ENCODE measurements at regions not wholly inside any gene's neighbourhood (a gene's known extent, or its start where the extent isn't known, plus 50 kb on each side); places are given as distances from the start of the nearest gene placed in this dataset.

DNA sequence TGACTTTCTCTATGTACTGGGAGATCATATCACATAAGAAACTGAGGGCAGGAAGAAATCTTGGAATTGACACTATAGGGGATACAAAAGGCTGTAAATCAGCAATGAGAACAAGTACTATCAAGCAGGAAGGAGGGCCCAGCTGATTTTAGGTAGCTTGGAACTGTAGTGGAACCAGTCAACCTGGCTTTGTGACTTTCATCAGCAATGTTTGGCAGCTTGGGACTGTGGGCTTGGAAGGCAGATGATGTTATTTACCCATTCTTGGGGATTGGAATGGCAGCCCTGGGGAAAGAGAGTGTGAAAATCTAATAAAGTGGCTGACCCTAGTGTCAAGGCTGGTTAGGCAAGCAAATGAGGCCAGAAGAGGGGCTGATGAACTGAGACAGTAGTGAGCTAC, 1073.3 kb downstream of the ADGRL2 start:
- H3K4ac ChIP-seq (ENCODE audit: low read depth, low read length): no peak overlapping the region
- H2AK5ac ChIP-seq (ENCODE audit: low read length): no peak overlapping the region
- H4K12ac ChIP-seq (ENCODE audit: low read depth, low read length): no peak overlapping the region
- H3K27ac ChIP-seq (ENCODE audit: low read depth, low read length): no peak overlapping the region
- H3K9ac ChIP-seq (ENCODE audit: low read length): no peak overlapping the region
- no peaks in the 10 kb centered on the region for H3K36me3 ChIP-seq (ENCODE audit: control insufficient read depth in 1 of 2, insufficient read depth in 2 of 2, low read length in 2 of 2)
- no peak overlapping the region for H2BK5ac ChIP-seq (ENCODE audit: low read depth, low read length, poor library complexity)
- H2AFZ ChIP-seq (ENCODE audit: insufficient read depth, low read length, poor library complexity): no peak overlapping the region
- no peak overlapping the region for H3K4me2 ChIP-seq (ENCODE audit: low read length)
- no peaks in the 10 kb centered on the region for H3K27me3 ChIP-seq (ENCODE audit: insufficient read depth, low read length)
- no peak overlapping the region for H2BK120ac ChIP-seq (ENCODE audit: insufficient read depth, low read length, poor library complexity)
- no peaks in the 10 kb centered on the region for H3K4me1 ChIP-seq (ENCODE audit: control insufficient read depth in 1 of 2, insufficient read depth in 2 of 2, low read length in 2 of 2)
- no peaks in the 10 kb centered on the region for H3K79me1 ChIP-seq (ENCODE audit: low read length)
- H3K14ac ChIP-seq (ENCODE audit: low read length): no peak overlapping the region
- H3K4me3 ChIP-seq (ENCODE audit: low read depth, low read length): no peak overlapping the region
- no peaks in the 10 kb centered on the region for H3K79me2 ChIP-seq (ENCODE audit: control insufficient read depth, insufficient read depth, low read length, poor library complexity)
- no peak overlapping the region for H4K8ac ChIP-seq (ENCODE audit: low read depth, low read length)
- H4K91ac ChIP-seq (ENCODE audit: low read depth, low read length): no peak overlapping the region
- H3K9me3 ChIP-seq (ENCODE audit: insufficient read depth, low read depth, low read length): no peaks in the 10 kb centered on the region
- DNase-seq: peak; percentile 7 to 64
- H2BK12ac ChIP-seq (ENCODE audit: low read length): no peak overlapping the region
- H3K18ac ChIP-seq (ENCODE audit: low read length): no peak overlapping the region
- no peak overlapping the region for H3K23ac ChIP-seq (ENCODE audit: low read length)

GRCh38 chr1:82870332-82870731, 1069.6 kb downstream of the ADGRL2 start:
- Histone ChIP-seq H3K4me3 (ENCODE audit: low read depth, low read length) (no peak overlapping the region), H3K4me2 (ENCODE audit: low read length) (no peak overlapping the region), H3K18ac (ENCODE audit: low read length) (no peak overlapping the region), H3K4ac (ENCODE audit: low read depth, low read length) (no peak overlapping the region), H3K9me3 (ENCODE audit: insufficient read depth, low read depth, low read length) (no peaks in the 10 kb centered on the region), H3K27me3 (ENCODE audit: insufficient read depth, low read length) (no peaks in the 10 kb centered on the region), H2BK12ac (ENCODE audit: low read length) (no peak overlapping the region), H4K8ac (ENCODE audit: low read depth, low read length) (no peak overlapping the region), H2AFZ (ENCODE audit: insufficient read depth, low read length, poor library complexity) (no peak overlapping the region), H3K27ac (ENCODE audit: low read depth, low read length) (no peak overlapping the region), H2BK120ac (ENCODE audit: insufficient read depth, low read length, poor library complexity) (no peak overlapping the region), H3K36me3 (ENCODE audit: control insufficient read depth in 1 of 2, insufficient read depth in 2 of 2, low read length in 2 of 2) (no peaks in the 10 kb centered on the region), H2BK5ac (ENCODE audit: low read depth, low read length, poor library complexity) (no peak overlapping the region), H3K23ac (ENCODE audit: low read length) (no peak overlapping the region), H3K79me2 (ENCODE audit: control insufficient read depth, insufficient read depth, low read length, poor library complexity) (no peaks in the 10 kb centered on the region), H3K14ac (ENCODE audit: low read length) (no peak overlapping the region), H3K79me1 (ENCODE audit: low read length) (no peaks in the 10 kb centered on the region), H4K91ac (ENCODE audit: low read depth, low read length) (no peak overlapping the region), H4K12ac (ENCODE audit: low read depth, low read length) (no peak overlapping the region), H2AK5ac (ENCODE audit: low read length) (no peak overlapping the region), H3K9ac (ENCODE audit: low read length) (no peak overlapping the region), H3K4me1 (ENCODE audit: control insufficient read depth in 1 of 2, insufficient read depth in 2 of 2, low read length in 2 of 2) (no peaks in the 10 kb centered on the region)
- WGBS (ENCODE audit: extremely low coverage, insufficient coverage, insufficient read length): no CpG with 5 or more reads among the region's 2 CpGs
- DNase-seq: no peak

GRCh38 chr1:82867781-82868180, 1067.0 kb downstream of the ADGRL2 start:
- no peak overlapping the region for H3K14ac ChIP-seq (ENCODE audit: low read length)
- no peak overlapping the region for H2BK12ac ChIP-seq (ENCODE audit: low read length)
- no peak overlapping the region for H3K23ac ChIP-seq (ENCODE audit: low read length)
- no peak for DNase-seq
- no peak overlapping the region for H2BK5ac ChIP-seq (ENCODE audit: low read depth, low read length, poor library complexity)
- no peak overlapping the region for H3K4me2 ChIP-seq (ENCODE audit: low read length)
- H3K9ac ChIP-seq (ENCODE audit: low read length): no peak overlapping the region
- no peak overlapping the region for H4K8ac ChIP-seq (ENCODE audit: low read depth, low read length)
- H3K79me1 ChIP-seq (ENCODE audit: low read length): no peaks in the 10 kb centered on the region
- H2AFZ ChIP-seq (ENCODE audit: insufficient read depth, low read length, poor library complexity): no peak overlapping the region
- no peak overlapping the region for H3K18ac ChIP-seq (ENCODE audit: low read length)
- no peak overlapping the region for H3K27ac ChIP-seq (ENCODE audit: low read depth, low read length)
- no peak overlapping the region for H4K91ac ChIP-seq (ENCODE audit: low read depth, low read length)
- H3K27me3 ChIP-seq (ENCODE audit: insufficient read depth, low read length): no peaks in the 10 kb centered on the region
- no peaks in the 10 kb centered on the region for H3K79me2 ChIP-seq (ENCODE audit: control insufficient read depth, insufficient read depth, low read length, poor library complexity)
- no CpG with 5 or more reads among the region's 4 CpGs for WGBS (ENCODE audit: extremely low coverage, insufficient coverage, insufficient read length)
- no peaks in the 10 kb centered on the region for H3K36me3 ChIP-seq (ENCODE audit: control insufficient read depth in 1 of 2, insufficient read depth in 2 of 2, low read length in 2 of 2)
- H3K9me3 ChIP-seq (ENCODE audit: insufficient read depth, low read depth, low read length): no peaks in the 10 kb centered on the region
- H2AK5ac ChIP-seq (ENCODE audit: low read length): no peak overlapping the region
- no peak overlapping the region for H2BK120ac ChIP-seq (ENCODE audit: insufficient read depth, low read length, poor library complexity)
- no peaks in the 10 kb centered on the region for H3K4me1 ChIP-seq (ENCODE audit: control insufficient read depth in 1 of 2, insufficient read depth in 2 of 2, low read length in 2 of 2)
- no peak overlapping the region for H3K4ac ChIP-seq (ENCODE audit: low read depth, low read length)
- H4K12ac ChIP-seq (ENCODE audit: low read depth, low read length): no peak overlapping the region
- no peak overlapping the region for H3K4me3 ChIP-seq (ENCODE audit: low read depth, low read length)

GRCh38 chr1:82861749-82862148, 1061.0 kb downstream of the ADGRL2 start:
- H3K23ac ChIP-seq (ENCODE audit: low read length): no peak overlapping the region
- H3K9ac ChIP-seq (ENCODE audit: low read length): no peak overlapping the region
- H3K27me3 ChIP-seq (ENCODE audit: insufficient read depth, low read length): no peaks in the 10 kb centered on the region
- peaks cover 0 to 2% of the 10 kb centered on the region in 2 experiments for H3K4me1 ChIP-seq (ENCODE audit: control insufficient read depth in 1 of 2, insufficient read depth in 2 of 2, low read length in 2 of 2)
- no peak overlapping the region for H3K4me3 ChIP-seq (ENCODE audit: low read depth, low read length)
- H3K18ac ChIP-seq (ENCODE audit: low read length): no peak overlapping the region
- no peaks in the 10 kb centered on the region for H3K9me3 ChIP-seq (ENCODE audit: insufficient read depth, low read depth, low read length)
- WGBS (ENCODE audit: extremely low coverage, insufficient coverage, insufficient read length): no CpG with 5 or more reads among the region's 2 CpGs
- no peaks in the 10 kb centered on the region for H3K36me3 ChIP-seq (ENCODE audit: control insufficient read depth in 1 of 2, insufficient read depth in 2 of 2, low read length in 2 of 2)
- H3K4me2 ChIP-seq (ENCODE audit: low read length): no peak overlapping the region
- H3K79me1 ChIP-seq (ENCODE audit: low read length): peaks cover 3% of the 10 kb centered on the region
- H2AK5ac ChIP-seq (ENCODE audit: low read length): no peak overlapping the region
- no peak overlapping the region for H2BK5ac ChIP-seq (ENCODE audit: low read depth, low read length, poor library complexity)
- no peak overlapping the region for H4K8ac ChIP-seq (ENCODE audit: low read depth, low read length)
- no peak for DNase-seq
- H4K12ac ChIP-seq (ENCODE audit: low read depth, low read length): no peak overlapping the region
- no peak overlapping the region for H2BK120ac ChIP-seq (ENCODE audit: insufficient read depth, low read length, poor library complexity)
- no peak overlapping the region for H2AFZ ChIP-seq (ENCODE audit: insufficient read depth, low read length, poor library complexity)
- H3K79me2 ChIP-seq (ENCODE audit: control insufficient read depth, insufficient read depth, low read length, poor library complexity): no peaks in the 10 kb centered on the region
- H3K27ac ChIP-seq (ENCODE audit: low read depth, low read length): no peak overlapping the region
- no peak overlapping the region for H4K91ac ChIP-seq (ENCODE audit: low read depth, low read length)
- H3K14ac ChIP-seq (ENCODE audit: low read length): no peak overlapping the region
- no peak overlapping the region for H2BK12ac ChIP-seq (ENCODE audit: low read length)
- no peak overlapping the region for H3K4ac ChIP-seq (ENCODE audit: low read depth, low read length)
